Amygdala (tissue), 56 donors: ENCODE measurements at regions not wholly inside any gene's neighbourhood (a gene's known extent, or its start where the extent isn't known, plus 50 kb on each side); places are given as distances from the start of the nearest gene placed in this dataset.
"Not testable (repeated sequence)": the region's sequence is repeated elsewhere in the genome, so short reads cannot be mapped to it uniquely, and the experiment has no call there.

Source experiments
- DNase-seq, 56 donors: peaks; one replicate each; lab custom pipeline; 2025; lab: John Stamatoyannopoulos, UW

DNA sequence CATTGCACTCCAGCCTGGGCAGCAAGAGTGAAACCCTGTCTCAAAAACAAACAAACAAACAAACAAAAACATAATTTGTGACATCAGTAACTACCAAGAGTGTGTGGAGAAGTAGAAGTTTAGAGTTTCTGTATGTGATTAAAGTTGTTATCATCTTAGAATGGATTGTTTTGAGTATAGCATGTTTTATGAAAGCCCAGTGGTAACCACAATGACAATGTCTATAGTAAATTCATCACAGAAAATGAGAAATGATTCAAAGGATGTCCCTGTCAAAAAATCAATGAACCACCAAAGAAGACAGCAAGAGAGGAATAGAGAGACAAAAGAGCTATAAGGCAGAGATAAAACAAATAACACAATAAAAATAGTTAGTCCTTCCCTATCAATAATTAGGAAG lies 1299.2 kb downstream of the CNTNAP5 start:
- DNase-seq = no peak

DNA sequence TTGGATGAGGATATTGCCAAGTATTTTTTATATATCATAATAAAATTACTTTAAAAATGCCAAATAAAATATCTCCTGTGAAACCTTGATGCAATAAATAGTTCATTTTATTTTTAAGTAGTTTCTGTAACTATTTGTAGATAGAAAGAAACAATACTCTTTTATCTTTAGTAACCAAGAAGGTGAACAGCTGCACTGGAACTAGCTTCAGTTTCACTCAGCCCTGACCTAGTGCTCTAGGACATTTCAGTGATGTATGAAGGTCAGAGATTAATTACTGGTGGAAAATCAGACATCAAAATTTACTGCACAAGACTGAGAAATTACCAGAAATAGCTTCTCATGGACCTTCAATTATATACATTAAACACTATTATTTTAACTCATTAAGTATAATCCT lies 1305.0 kb downstream of the CNTNAP5 start:
- DNase-seq = no peak

DNA sequence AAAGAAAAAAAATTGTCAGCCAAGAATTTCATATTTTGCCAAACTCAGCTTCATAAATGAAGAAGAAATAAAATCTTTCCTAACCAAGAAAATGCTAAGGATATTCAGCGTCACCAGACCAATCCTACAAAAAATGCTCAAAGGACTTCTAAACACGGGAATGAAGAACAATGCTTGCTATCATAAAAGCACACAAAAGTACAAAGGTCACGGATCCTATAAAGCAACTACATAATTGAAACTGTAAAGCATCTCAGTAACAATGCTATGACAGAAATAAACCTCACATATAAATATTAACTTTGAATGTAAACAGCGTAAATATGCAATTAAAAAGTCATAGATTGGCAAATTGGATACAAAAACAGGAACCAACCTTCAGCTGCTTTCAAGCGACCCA lies 1314.6 kb upstream of the GYPC start:
- DNase-seq = no peak

DNA sequence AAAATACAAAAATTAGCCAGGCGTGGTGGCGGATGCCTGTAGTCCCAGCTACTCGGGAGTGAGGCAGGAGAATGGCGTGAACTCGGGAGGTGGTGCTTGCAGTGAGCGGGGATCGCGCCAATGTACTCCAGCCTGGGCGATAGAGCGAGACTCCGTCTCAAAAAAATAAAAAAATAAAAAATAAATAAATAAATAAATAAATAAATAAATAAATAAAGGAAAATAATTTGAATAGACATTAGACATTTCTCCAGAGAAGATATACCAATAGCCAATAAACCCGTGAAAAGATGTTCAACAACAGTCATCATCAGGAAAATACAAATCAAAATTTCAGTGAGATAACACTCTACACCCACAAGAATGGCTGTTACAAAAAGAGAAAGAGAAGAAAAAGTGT lies 1302.4 kb upstream of the GYPC start:
- not testable (repeated sequence) for DNase-seq

DNA sequence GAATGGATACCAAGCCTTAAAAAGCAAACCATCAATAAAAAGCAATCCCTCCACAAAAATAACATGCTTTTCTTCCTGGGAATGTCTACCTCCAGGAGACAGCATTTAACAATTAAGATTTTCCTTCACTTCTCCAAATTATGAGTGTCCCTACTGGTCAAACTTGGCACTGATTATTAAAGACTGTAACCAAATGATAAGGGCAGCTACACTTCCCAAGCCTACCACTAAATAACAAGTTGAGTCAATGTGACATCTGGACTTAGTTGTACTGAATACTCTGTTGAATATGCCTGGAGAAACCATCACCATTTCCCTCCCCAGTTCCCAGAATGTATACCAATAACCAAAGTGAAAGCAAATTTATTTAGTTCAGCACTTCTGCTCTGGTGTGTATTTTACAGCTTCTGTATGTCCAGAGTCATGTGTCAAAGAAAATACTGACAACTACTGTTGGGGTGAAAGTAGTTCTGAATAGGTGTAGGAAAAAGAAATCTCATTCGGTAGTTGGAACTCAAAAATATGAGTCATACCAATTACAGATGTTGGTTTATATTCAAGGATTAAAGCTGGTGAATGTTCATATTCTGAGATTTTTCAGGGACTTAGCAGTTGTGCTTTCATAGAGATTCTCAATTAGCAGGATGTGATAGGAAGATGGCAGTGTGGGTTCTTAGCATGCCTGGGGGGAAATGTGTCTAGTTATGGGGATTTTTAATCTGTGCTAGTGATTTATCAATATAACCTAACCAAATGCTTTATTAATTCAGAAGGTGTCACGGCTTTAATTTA lies 1291.6 kb upstream of the GYPC start:
- no peak for DNase-seq

DNA sequence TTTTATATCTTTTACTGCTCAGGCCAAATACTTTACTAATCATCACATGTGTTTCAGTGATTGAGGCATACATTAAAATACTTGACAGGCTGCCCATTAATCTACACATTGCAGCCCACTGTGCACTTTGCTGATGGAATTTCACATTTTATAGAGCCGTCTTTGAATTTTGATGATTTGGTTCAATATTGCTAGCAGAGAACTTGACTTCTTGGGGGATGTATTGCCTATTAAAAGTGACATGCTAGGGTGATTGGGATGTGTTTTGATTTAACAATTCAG lies 1291.0 kb upstream of the GYPC start:
- DNase-seq = no peak

DNA sequence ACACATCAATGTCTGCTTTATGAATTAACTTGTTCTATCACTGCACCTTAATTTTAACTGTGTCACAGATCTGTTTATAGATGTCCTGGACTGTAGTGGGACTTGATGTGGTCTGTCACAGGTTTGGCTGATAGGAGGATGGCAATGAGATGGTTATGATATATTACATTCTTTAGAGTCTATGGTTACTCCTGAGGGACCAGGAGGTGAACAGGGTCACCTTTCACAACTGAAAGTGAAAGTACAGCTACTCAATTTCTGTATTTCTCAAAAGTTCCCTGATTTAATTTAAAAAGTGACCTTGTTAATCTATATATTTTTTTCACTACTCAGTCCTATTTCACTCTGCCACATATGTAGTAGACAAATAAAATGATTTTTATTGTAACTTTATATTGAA lies 1284.1 kb upstream of the GYPC start:
- no peak for DNase-seq

DNA sequence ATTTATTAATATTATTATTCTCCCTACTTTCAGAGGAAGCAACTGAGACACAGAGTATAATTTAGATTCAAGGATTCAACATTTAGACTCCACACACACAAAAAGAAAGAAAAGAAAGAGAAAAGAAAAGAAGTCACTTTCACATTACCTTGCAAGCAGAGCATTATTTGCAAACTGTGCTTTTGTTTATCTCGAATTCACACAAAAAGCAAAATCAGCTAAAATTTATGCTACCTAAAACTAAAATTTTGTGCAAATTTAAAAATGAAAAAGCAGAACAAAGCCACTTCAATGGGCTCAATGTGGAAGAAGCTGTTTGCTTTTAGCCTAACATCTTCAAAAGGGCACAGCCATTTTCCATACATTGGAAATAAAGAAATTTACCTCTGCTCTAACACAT lies 1282.7 kb upstream of the GYPC start:
- no peak for DNase-seq

DNA sequence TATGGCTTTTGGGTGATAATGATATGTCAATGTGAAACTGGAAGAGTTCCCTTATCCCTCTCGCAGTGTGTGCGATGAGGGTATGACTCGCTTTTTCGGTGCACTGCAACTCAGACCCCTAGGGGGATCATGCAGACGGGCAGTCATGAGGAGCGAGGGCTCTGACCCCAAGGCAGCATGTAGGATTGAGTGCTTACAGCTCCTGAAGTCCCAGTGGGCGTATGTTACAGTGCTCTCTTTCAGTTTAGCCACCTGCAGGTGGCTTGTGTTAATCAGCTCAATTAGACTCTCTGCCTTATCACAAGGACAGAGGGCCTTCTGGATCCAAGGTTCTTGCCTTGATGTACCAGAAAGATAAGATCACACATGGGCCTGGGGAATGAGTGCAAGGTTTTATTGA lies 1269.9 kb upstream of the GYPC start:
- no peak for DNase-seq

DNA sequence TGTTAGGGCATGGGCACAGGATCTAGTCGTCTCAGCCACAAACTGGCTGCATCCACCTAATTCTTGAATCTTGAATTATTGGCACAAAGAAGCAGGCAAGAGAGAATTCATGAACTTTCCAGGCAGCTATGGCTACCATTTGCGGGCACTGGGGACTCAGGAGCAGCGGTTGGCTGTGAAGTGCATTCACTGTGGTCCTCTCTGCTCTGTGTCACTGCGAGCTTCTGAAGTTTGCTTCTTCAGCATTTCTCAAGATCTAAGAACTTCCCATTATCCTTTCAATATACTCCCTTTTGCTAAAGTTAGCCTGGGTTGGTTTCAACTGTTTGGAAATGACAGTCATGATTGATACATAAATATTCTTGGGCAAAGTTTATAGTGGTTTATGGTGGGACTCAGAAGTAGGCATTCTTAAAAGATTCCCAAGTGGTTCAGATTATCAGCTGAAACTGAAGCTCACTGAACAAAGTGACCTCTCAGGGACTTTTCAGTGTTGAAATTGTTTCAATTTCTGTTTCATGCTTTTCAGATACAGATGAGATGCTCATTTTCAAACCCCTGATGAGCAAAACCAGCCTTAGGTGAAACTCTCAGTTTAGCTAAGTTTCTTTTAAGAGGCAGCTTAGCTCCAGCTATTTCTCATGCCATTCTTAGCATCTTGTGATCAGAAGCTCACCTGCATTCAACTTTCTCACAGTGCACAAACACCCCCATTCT lies 1258.3 kb upstream of the GYPC start:
- no peak for DNase-seq

DNA sequence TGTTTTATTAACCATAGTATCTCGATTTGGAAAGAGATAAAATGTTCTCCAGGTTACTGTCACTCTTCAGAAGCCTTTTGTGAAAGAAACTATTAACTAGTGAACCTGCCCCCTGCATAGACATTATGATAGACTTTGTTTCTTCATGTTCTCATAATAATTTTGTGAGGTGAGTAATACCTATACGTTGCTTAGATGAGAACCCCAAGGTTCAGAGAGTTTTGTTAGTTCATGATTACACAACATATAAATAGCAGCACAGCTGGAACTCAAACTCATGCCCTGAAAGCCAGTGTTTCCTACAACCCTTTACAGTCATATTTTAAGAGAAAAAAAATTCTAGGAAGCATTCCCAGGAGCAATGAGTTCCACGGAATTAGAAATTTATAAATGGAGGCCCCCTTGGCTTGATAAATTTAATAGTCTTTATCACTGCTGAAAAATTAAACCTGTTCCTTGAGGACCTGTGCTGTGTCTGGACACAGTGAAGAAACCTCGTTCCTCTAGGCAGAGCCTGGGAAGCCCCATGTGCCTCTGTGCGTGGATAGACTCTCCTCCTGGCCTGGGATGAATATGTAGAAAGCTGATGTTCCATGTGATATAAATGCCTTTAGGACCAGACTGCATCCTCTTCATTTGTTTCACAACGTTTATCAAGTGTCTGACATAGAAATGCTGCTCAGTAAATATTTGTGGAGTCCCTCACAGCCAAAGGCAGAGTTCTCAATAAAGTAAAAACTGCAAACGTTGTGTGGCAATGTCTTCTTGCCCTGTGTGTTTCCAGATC lies 1257.0 kb upstream of the GYPC start:
- DNase-seq = no peak

DNA sequence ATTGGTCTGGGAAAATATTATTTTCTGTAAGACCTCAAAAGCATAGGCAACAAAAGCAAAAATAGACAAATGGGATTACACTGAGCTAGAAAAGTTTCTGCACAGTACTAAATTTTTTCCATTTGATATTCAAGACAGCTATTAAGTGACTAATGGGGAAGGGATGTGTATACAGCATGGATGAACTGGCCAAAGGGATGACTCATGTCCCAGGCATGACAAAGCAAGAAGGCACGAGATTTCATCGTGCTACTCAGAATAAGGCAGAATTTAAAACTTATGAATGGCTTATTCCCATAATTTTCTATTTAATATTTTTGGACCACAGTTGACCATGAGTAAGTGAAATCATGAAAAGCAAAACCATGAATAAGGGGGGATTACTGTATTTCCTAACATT lies 1250.1 kb upstream of the GYPC start:
- no peak for DNase-seq

DNA sequence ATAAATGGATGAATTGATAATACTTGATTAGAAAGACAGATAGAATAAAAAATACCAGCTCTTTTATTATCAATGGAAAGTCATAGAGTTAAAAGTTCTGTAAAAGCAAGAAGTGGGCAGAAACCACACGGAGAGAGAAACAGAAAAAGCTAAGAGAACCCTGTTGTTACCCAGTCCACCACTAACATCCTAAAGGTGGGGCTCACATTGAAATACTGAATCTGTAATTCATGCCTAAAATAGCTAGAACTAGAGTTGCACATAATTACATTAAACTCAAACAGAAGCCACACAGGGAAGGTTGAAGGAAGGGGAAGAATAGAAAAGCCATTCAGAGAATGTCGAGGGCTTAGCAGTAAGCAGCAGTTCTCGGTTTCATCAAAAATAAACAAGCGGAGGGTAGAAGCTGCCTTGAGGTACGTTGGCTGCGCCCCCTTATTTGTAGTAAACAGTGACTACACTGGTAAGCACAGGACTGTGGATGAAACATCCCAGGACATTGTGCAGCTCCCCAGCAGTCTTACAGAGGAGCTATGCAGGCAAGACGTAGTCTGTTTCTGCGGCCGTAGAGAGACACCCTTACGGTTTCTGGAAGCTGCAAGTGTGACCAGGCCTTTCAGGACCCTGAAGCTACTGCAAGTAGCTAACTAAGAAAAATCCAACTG lies 1247.0 kb upstream of the GYPC start:
- DNase-seq = no peak

DNA sequence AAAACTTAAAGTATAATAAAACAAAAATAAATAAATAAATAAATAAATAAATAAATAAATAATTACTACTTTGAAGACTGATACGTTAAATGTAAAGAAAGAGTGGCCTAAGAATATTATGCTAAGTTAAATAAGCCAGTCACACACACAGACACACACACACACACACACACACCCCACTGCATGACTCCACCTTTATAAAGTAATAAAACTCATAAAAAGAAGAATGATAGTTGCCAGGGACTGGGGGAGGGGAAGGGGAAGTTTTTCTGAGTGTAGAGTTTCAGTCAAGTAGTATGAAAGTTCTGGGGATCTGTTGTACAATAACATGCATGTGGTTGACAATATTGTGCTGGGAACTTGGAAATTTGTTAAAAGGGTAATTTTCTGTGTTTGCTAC lies 1237.5 kb upstream of the GYPC start:
- DNase-seq = no peak

DNA sequence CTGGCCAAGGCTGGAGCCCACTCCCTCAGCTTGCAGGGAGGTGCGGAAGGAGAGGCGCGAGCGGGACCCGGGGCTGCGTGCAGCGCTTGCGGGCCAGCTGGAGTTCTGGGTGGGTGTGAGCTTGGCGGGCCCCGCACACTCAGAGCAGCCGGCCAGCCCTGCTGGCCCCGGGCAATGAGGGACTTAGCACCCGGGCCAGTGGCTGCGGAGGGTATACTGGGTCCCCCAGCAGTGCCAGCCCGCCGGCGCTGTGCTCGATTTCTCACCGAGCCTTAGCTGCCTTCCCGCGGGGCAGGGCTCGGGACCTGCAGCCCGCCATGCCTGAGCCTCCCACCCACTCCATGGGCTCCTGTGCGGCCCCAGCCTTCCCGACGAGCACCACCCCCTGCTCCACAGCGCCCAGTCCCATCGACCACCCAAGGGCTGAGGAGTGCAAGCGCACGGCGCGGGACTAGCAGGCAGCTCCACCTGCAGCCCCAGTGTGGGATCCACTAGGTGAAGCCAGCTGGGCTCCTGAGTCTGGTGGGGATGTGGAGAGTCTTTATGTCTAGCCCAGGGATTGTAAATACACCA lies 1233.7 kb upstream of the GYPC start:
- DNase-seq = not testable (repeated sequence)

DNA sequence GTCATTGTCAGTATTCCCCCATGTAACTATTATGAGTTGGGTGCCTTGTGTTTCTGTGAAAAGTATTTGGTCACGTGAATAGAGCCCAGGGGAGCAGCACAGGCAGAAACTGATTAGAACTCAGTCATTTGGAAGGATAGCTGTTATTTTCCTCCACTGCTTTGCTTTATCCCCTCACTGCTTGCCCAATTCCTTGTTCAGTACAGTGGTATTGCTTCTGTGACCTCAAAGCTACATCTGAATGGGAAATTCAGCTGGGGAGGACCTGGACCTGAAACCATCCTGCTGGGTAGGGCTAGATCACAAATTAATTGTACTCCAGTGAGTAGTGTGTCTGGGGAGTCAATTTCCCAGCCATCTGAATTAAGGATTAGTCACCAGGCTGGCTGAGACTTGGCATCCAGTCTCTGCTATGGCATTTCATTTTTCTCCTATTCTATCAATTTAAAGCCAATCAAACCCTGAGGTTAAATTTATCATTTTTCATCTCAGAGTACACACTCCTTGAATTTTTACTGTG lies 1231.6 kb upstream of the GYPC start:
- DNase-seq = no peak

DNA sequence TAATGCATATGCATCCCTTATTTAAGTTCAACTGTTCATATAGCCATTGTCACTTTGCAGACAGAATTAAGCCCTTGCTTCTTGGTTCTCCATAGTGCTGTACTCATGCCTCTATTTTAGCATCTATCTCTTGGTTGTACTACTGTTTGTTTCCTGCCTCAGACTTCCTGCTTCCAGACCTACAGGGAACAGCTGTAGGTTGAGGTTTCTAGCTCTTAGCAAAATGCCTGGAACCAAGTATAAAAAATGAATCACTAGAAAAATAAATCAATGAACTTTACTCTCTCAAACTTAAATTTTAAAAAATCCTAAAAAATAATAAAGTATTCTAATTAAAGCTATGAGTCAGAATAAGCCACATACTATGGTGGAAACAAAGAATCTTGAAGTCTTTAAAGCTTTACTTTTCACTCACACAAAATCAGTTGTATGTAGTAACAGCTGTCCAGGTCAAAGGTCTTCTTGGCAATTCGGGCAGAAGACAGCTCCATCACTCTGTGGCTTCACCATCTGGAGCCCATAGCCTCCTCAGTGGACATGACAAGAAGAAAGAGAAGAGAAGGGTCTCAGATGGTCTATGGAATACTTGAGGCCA lies 1228.1 kb upstream of the GYPC start:
- no peak for DNase-seq

DNA sequence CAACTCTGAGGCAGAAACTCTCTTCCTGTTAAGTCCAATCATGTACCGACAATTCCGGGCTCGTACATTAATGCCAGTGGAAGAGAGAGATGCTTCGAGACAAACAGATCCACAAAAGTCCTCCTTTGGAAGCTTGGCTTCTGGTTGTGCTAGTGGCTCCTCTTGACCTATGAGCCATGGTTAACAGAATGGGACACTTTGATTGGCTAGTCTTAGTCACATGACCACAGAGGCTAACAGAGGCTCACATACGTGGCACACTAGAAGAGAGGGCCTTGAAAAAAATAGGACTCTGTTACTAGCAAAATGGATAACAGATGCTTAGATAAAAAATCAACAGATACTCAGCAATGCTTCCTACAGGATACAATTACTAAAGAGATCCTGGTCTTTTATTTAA lies 1211.9 kb upstream of the GYPC start:
- DNase-seq = no peak

DNA sequence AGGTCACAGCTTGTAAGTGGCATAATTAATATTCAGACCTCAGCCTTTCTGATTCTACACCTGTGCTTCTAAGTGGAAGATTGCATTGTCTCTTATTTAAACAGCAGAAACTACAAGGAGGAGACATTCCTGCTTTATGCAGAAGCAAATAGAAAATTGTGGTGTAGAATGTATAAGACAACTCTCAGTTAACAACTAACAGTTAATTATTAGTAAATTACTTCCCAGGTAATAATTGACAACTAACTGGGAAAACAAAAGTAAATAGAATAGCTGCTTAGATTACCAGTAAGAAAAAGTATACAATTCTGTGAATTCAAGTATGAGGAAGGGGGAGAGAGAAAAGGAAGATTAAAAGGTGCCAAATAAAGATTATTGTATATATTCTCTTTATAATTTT lies 1210.5 kb upstream of the GYPC start:
- DNase-seq = no peak

DNA sequence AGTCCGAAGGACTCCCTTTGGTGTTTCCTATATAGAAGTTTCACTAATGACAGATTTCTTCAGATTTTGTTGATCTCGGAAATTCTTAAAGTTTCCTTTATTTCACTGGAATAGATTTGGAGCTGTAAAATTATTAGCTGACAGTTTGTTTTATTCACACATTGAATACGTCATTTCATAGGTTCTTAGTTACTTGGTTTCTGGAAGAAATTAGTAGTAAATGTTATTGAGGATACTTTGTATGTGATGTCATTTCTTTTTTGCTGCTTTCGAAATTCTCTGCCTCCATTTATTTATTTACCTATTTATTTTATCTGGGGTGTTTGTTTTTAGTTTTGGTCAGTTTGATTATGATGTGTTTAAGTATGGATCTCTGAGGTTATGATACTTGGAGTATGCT lies 1205.9 kb upstream of the GYPC start:
- no peak for DNase-seq
